OCI-LY7 (cell line): ENCODE measurements at regions not wholly inside any gene's neighbourhood (a gene's known extent, or its start where the extent isn't known, plus 50 kb on each side); places are given as distances from the start of the nearest gene placed in this dataset.

Source experiments
- CTCF ChIP-seq: fragments of 200-600 bp; sonication (generic); conservative IDR thresholded peaks from 2 replicates; pipeline ENCODE4 v1.5.1; 2014; ENCODE audit warnings: mild to moderate bottlenecking, antibody characterized with exemption, low read length, moderate library complexity, mixed read lengths
- EZH2phosphoT487 ChIP-seq: fragments of 200-600 bp; sonication (generic); IDR thresholded peaks from 2 replicates; pipeline ENCODE4 v1.6.1; 2018; ENCODE audit warnings: low read depth, borderline replicate concordance, mild to moderate bottlenecking, mixed run types, antibody characterized with exemption, low read length, moderate library complexity, mixed read lengths

- TF ChIP-seq CTCF (no peak), EZH2phosphoT487 (no peak)
These were observed 961.8 kb upstream of the LRRN3 start for GRCh38 chr7:110129159-110129558.
